ENCODE measurements at regions not wholly inside any gene's neighbourhood (a gene's known extent, or its start where the extent isn't known, plus 50 kb on each side); places are given as distances from the start of the nearest gene placed in this dataset.

DNA sequence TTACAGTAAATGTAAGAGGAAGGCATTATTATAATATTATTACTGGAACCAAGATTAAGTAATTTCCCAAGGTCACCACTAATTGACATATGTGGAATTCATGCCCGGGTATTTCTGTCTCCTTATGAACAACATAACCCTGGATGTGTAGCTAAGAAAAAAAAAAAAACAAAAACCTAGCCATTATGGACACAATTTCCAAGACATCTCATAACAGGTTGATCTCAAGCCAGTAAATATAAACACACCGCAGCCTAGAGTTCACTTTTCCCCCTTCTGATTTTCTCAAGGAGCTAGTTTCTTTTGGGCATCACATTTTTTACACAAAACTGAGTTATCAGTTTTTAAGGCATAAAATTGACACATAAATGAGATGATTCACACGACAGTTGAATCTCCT, 306.5 kb upstream of the RSPO3 start:
- TF ChIP-seq, protein P1, sequence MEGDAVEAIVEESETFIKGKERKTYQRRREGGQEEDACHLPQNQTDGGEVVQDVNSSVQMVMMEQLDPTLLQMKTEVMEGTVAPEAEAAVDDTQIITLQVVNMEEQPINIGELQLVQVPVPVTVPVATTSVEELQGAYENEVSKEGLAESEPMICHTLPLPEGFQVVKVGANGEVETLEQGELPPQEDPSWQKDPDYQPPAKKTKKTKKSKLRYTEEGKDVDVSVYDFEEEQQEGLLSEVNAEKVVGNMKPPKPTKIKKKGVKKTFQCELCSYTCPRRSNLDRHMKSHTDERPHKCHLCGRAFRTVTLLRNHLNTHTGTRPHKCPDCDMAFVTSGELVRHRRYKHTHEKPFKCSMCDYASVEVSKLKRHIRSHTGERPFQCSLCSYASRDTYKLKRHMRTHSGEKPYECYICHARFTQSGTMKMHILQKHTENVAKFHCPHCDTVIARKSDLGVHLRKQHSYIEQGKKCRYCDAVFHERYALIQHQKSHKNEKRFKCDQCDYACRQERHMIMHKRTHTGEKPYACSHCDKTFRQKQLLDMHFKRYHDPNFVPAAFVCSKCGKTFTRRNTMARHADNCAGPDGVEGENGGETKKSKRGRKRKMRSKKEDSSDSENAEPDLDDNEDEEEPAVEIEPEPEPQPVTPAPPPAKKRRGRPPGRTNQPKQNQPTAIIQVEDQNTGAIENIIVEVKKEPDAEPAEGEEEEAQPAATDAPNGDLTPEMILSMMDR (IDR thresholded peaks at IDR 0.05; ENCODE audit: extremely low read depth, insufficient read depth, missing control alignments), result no peak
- no peak for DNase-seq (ENCODE audit: low spot score)
- in situ Hi-C loops (cut with MboI; ENCODE audit: low pct_unique_long_range_greater_than_20kb, low sequenced_read_pairs, unreplicated experiment), result no loop called here

DNA sequence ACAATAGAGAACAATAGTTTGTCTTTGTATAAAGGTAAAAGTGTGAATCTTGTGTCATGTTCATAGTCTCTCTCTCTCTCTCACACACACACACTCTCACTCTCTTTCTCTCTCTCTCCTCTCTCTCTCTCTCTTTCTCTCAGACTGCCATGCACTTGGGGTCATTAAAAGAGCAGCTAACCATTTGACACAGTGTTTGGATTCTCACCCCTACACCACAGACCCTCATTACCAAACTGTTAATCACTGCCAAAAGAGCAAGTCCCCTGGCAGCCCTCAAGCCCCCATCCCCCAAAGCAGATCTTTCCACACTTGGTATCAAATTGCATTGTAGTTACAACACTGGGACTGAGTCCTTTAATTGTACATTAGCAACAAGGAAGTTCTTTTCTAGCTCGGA, 305.8 kb upstream of the RSPO3 start:
- TF ChIP-seq, protein P1 (IDR thresholded peaks at IDR 0.05; ENCODE audit: extremely low read depth, insufficient read depth, missing control alignments), result no peak
- DNase-seq (ENCODE audit: low spot score), result no peak
- in situ Hi-C loops (cut with MboI; ENCODE audit: low pct_unique_long_range_greater_than_20kb, low sequenced_read_pairs, unreplicated experiment), result no loop called here

DNA sequence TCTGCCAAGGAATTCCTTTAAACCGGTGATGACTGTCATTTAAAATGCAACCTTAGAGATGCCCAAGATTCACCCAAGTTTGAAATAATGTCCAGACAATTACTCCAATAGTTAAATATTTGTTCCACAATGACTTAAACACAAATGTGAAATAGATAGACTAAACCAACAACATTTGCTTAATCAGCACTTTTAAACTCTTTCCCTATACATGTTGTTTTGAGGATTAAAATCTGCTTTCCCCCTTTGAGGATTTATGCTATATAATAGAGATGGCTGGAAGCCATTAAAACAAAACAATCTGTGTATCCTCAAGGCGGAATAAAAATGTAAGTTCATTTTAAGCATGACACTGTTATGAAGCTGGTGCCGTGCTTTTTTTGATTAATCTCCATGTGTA, 297.8 kb upstream of the RSPO3 start:
- DNase-seq (ENCODE audit: low spot score), result no peak
- TF ChIP-seq, protein P1 (IDR thresholded peaks at IDR 0.05; ENCODE audit: extremely low read depth, insufficient read depth, missing control alignments), result no peak
- in situ Hi-C loops (cut with MboI; ENCODE audit: low pct_unique_long_range_greater_than_20kb, low sequenced_read_pairs, unreplicated experiment), result no loop called here

DNA sequence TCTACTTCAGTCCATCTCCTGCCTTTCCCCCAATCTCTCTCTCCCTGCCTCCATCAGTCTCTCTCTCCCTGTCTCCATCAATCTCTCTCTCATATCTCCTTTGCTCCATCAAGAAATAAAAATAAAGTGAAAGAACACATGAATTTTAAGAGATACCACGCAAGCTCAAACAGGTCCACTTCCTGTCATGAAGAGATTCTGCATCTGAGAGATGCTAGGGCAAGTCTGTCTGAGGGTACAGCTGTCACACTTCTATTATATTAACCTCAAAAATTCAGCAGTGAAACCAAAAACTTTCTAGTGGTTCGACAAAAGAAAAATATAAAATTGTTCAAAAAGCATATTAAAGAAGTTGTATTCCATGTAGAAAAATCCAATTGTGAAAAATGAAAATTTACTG, 296.8 kb upstream of the RSPO3 start:
- in situ Hi-C loops (cut with MboI; ENCODE audit: low pct_unique_long_range_greater_than_20kb, low sequenced_read_pairs, unreplicated experiment), result no loop called here
- DNase-seq (ENCODE audit: low spot score), result no peak
- TF ChIP-seq, protein P1 (IDR thresholded peaks at IDR 0.05; ENCODE audit: extremely low read depth, insufficient read depth, missing control alignments), result no peak

DNA sequence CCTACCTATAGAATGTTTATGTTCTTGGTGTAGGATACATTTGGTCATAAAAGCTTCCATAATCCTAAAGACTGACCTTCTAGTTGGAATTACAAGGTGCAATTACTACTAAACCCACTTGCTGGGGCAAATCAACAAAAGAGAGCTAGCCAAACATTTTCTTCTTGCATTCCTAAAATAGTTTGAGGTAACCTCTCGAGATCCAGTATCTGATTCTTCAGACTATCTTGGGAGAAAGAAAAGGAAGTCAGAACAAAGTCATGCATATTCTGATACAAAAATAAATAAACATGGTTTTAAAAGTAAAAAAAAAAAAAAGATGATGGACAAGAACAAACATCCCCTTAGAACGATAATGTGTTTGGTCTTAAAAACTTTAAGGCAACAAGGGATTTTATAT, 294.2 kb upstream of the RSPO3 start:
- no peak for DNase-seq (ENCODE audit: low spot score)
- TF ChIP-seq, protein P1 (IDR thresholded peaks at IDR 0.05; ENCODE audit: extremely low read depth, insufficient read depth, missing control alignments), result no peak
- in situ Hi-C loops (cut with MboI; ENCODE audit: low pct_unique_long_range_greater_than_20kb, low sequenced_read_pairs, unreplicated experiment), result no loop called here

DNA sequence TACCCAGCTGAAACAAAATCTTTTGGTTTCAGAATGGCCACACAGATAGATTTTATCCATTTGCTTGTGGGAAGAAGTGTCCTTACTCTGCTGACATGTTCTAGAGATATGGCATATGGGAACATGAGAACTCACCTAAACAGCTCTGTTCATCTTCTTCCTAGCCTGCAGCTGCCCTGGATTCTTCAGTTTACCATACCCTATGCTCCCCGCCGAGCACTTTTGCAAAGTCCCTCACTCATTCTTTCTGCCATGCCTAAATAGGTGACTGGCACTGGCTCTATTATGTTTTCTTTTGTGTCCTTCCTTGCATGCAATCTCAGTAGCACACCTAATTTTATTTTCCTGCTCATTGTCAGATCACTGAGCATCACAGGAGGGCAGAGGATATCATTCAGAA, 293.7 kb upstream of the RSPO3 start:
- DNase-seq (ENCODE audit: low spot score), result no peak
- in situ Hi-C loops (cut with MboI; ENCODE audit: low pct_unique_long_range_greater_than_20kb, low sequenced_read_pairs, unreplicated experiment), result no loop called here
- TF ChIP-seq, protein P1 (IDR thresholded peaks at IDR 0.05; ENCODE audit: extremely low read depth, insufficient read depth, missing control alignments), result no peak

DNA sequence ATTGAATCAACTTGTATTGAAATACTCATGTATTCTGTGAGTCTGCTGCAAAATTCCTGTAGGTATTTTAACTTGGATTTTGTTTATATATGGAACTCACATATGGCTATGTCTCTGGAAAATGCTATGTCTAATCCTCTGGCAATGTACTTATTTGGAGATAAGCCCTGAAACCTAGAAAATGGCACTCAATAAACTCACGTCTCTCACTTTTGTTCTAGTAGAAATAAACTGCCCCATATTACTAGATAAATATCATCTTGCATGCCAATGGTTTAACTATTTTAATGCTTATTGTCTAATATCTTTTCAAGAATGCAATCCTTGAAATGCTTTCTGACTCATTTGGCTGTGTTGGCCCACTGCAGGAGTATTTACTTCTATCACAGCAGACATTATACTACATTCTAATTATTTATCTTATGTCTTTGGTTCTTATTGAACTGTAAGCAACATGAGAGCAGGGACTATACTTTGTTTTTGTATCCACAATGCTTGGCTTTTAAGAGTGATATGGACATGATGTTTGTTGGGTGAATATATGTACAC, 292.2 kb upstream of the RSPO3 start:
- in situ Hi-C loops (cut with MboI; ENCODE audit: low pct_unique_long_range_greater_than_20kb, low sequenced_read_pairs, unreplicated experiment), result no loop called here
- TF ChIP-seq, protein P1 (IDR thresholded peaks at IDR 0.05; ENCODE audit: extremely low read depth, insufficient read depth, missing control alignments), result no peak
- no peak for DNase-seq (ENCODE audit: low spot score)

Data from GM13977 (cell line).